HCT116 (cell line): ENCODE measurements at regions not wholly inside any gene's neighbourhood (a gene's known extent, or its start where the extent isn't known, plus 50 kb on each side); places are given as distances from the start of the nearest gene placed in this dataset.

Source experiments
- ATAC-seq: fragments of 200-7000 bp; cut with Tn5 transposase; 2 replicates; pipeline ENCODE4 v1.9.1; 2020; ENCODE audit warnings: mild to moderate bottlenecking, moderate library complexity
- BruUV-seq: library from RNA; stranded (reverse); fragments of 400-500 nt; replicated peaks from 2 replicates; lab custom pipeline; 2021; lab: Mats Ljungman, UMichigan
- CTCF ChIA-PET: fragments of 300-600 bp; sonication (Branson Sonifier 250); formaldehyde crosslinking; loops from one replicate; lab custom pipeline; 2021; ENCODE audit warnings: antibody characterized with exemption; lab: Charles Lee
- POLR2A ChIA-PET: fragments of 300-600, 350-600 bp; sonication (Branson Sonifier 250); formaldehyde crosslinking; loops from one replicate; lab custom pipeline; 2021; ENCODE audit warnings: antibody characterized with exemption; lab: Charles Lee
- RAD21 ChIA-PET, 2 experiments: fragments of 300-600 bp; sonication (Branson Sonifier 250); formaldehyde crosslinking; loops; one replicate each; lab custom pipeline; 2023; ENCODE audit warnings: low total read pairs in 2 of 2; ENCODE audit not compliant: uncharacterized antibody in 2 of 2, unreplicated experiment in 2 of 2, low non-redundant PET in 1 of 2; lab: Charles Lee
- DNase-seq: peaks from one replicate; pipeline ENCODE4 v3.0.0-alpha.2; 2010; ENCODE audit warnings: low read depth, low spot score
- H2AFZ ChIP-seq: fragments of 200-600 bp; shearing (Covaris generic), sonication (generic); 2 replicates; pipeline ENCODE4 v1.6.1; 2017; ENCODE audit warnings: low read depth, mixed run types, mixed read lengths, antibody characterized with exemption, low read length; ENCODE audit not compliant: poor library complexity, severe bottlenecking
- H3K27ac ChIP-seq: 2 replicates; pipeline ENCODE4 v1.5.1; 2012; ENCODE audit warnings: low read depth, low read length
- H3K27me3 ChIP-seq: fragments of 200-600 bp; sonication (generic); 2 replicates; pipeline ENCODE4 v1.6.1; 2016; ENCODE audit warnings: mixed run types, low read length, mixed read lengths; ENCODE audit not compliant: insufficient read depth
- H3K36me3 ChIP-seq, 2 experiments: fragments of 200-500 bp in 1 of 2; fragments of 200-600 bp in 1 of 2; sonication (Bioruptor generic) in 1 of 2; sonication (generic) in 1 of 2; 2 replicates each; pipeline versions ENCODE4 v1.5.1 to v1.6.1; 2014 to 2016; ENCODE audit warnings: low read length in 2 of 2, inconsistent platforms in 1 of 2, mixed read lengths in 1 of 2, mixed run types in 1 of 2; ENCODE audit not compliant: insufficient read depth in 2 of 2, control insufficient read depth in 1 of 2
- H3K4me1 ChIP-seq, 2 experiments: fragments of 200-600 bp in 1 of 2; sonication (generic) in 1 of 2; 2 replicates each; pipeline versions ENCODE4 v1.5.1 to v1.6.1; 2012 to 2017; ENCODE audit warnings: low read length in 2 of 2, inconsistent platforms in 1 of 2, mild to moderate bottlenecking in 1 of 2, mixed read lengths in 1 of 2, mixed run types in 1 of 2, moderate library complexity in 1 of 2; ENCODE audit not compliant: insufficient read depth in 2 of 2, control insufficient read depth in 1 of 2
- H3K4me2 ChIP-seq: fragments of 200-600 bp; sonication (generic); 2 replicates; pipeline ENCODE4 v1.6.1; 2017; ENCODE audit warnings: mixed run types, low read length, mixed read lengths
- H3K4me3 ChIP-seq, 2 experiments: fragments of 200-600 bp in 1 of 2; sonication (generic) in 1 of 2; replicated peaks in 1 of 2; 2 replicates each; pipeline ENCODE4 v1.5.1; 2011 to 2016; ENCODE audit warnings: low read length in 2 of 2, control low read depth in 1 of 2, low read depth in 1 of 2, mild to moderate bottlenecking in 1 of 2, mixed read lengths in 1 of 2, mixed run types in 1 of 2
- H3K79me2 ChIP-seq: fragments of 200-600 bp; sonication (generic); 2 replicates; pipeline ENCODE4 v1.6.1; 2017; ENCODE audit warnings: mild to moderate bottlenecking, mixed run types, low read length, moderate library complexity, mixed read lengths; ENCODE audit not compliant: insufficient read depth
- H3K9ac ChIP-seq: fragments of 200-600 bp; sonication (generic); 2 replicates; pipeline ENCODE4 v1.6.1; 2016; ENCODE audit warnings: low read length, mixed read lengths
- H3K9me2 ChIP-seq: fragments of 200-600 bp; sonication (generic), shearing (Covaris generic); 2 replicates; pipeline ENCODE4 v1.6.1; 2017; ENCODE audit warnings: mixed run types, mild to moderate bottlenecking, moderate library complexity; ENCODE audit not compliant: insufficient read depth
- H3K9me3 ChIP-seq, 2 experiments: fragments of 200-500 bp in 1 of 2; fragments of 200-600 bp in 1 of 2; sonication (Bioruptor generic) in 1 of 2; sonication (generic) in 1 of 2; 2 replicates each; pipeline ENCODE4 v1.6.1; 2014 to 2017; ENCODE audit warnings: low read length in 2 of 2, mixed read lengths in 2 of 2, inconsistent platforms in 1 of 2, low read depth in 1 of 2, mild to moderate bottlenecking in 1 of 2, mixed run types in 1 of 2, moderate library complexity in 1 of 2; ENCODE audit not compliant: control insufficient read depth in 1 of 2, insufficient read depth in 1 of 2
- H4K20me1 ChIP-seq: fragments of 200-600 bp; sonication (generic), shearing (Covaris generic); 2 replicates; pipeline ENCODE4 v1.6.1; 2017; ENCODE audit warnings: mixed run types, mild to moderate bottlenecking, moderate library complexity; ENCODE audit not compliant: insufficient read depth
- CBX3 ChIP-seq: IDR thresholded peaks from 2 replicates; pipeline ENCODE4 v1.6.1; 2012; ENCODE audit warnings: low read depth
- EZH2phosphoT487 ChIP-seq: fragments of 200-600 bp; IDR thresholded peaks from 2 replicates; pipeline ENCODE4 v1.6.1; 2018; ENCODE audit warnings: antibody characterized with exemption, borderline replicate concordance
- SIN3A ChIP-seq: IDR thresholded peaks from 2 replicates; pipeline ENCODE4 v1.6.1; 2012; ENCODE audit warnings: low read depth
- TCF7L2 ChIP-seq: IDR thresholded peaks from 2 replicates; pipeline ENCODE4 v1.7.0; 2011; ENCODE audit warnings: borderline replicate concordance, inconsistent platforms; ENCODE audit not compliant: insufficient read depth, insufficient read length; ENCODE audit errors: extremely low read depth
- YY1 ChIP-seq: IDR thresholded peaks from 2 replicates; pipeline ENCODE4 v1.6.1; 2011; ENCODE audit warnings: low read length, low read depth, moderate library complexity, mild to moderate bottlenecking; ENCODE audit not compliant: insufficient replicate concordance; ENCODE audit errors: extremely low read depth
- intact Hi-C: fragments of 100-400 bp; cut with micrococcal nuclease; formaldehyde crosslinking; loops from 2 replicates; pipeline ENCODE4 v1.10.0; 2022
- TF ChIP-seq, protein P1 (sequence below): IDR thresholded peaks from 2 replicates; pipeline ENCODE4 v1.6.1; 2012
- TF ChIP-seq, protein P2 (sequence below): IDR thresholded peaks from 2 replicates; pipeline ENCODE4 v1.6.1; 2011; ENCODE audit warnings: mild to moderate bottlenecking, low read length, moderate library complexity; ENCODE audit not compliant: insufficient replicate concordance; ENCODE audit errors: extremely low read depth
- TF ChIP-seq, protein P3 (sequence below), 3 experiments: fragments of 200-600 bp in 1 of 3; sonication (generic) in 1 of 3; IDR thresholded peaks in 2 of 3; conservative IDR thresholded peaks in 1 of 3; 2 replicates each; pipeline ENCODE4 v1.5.1; 2012 to 2017; ENCODE audit warnings: low read depth in 2 of 3, low read length in 2 of 3, antibody characterized with exemption in 1 of 3, borderline replicate concordance in 1 of 3, control low read depth in 1 of 3, mild to moderate bottlenecking in 1 of 3, mixed read lengths in 1 of 3, mixed run types in 1 of 3, moderate library complexity in 1 of 3; ENCODE audit not compliant: insufficient read depth in 1 of 3

DNA sequence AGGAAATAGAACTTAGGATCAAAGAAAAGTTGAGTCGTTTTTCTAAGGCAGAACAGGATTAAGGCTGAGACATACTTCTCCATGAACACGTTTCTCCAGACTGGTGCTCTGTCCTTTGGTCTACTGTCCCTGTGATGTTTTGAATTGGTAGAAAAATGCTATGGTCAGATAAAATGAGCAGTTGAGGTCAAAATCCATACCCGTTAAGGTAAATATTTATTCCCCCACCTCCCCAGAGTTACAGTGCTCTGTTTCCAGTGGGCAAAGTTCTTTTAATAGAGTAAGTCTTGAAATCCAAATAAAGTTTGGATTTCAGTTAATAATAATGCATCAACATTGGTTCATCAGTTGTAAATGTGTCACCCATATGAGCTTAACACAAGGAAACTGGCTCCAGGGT, 74.5 kb downstream of the PTHLH start:
- TF ChIP-seq, protein P1, sequence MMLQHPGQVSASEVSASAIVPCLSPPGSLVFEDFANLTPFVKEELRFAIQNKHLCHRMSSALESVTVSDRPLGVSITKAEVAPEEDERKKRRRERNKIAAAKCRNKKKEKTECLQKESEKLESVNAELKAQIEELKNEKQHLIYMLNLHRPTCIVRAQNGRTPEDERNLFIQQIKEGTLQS, result no peak
- TF ChIP-seq, protein P2, sequence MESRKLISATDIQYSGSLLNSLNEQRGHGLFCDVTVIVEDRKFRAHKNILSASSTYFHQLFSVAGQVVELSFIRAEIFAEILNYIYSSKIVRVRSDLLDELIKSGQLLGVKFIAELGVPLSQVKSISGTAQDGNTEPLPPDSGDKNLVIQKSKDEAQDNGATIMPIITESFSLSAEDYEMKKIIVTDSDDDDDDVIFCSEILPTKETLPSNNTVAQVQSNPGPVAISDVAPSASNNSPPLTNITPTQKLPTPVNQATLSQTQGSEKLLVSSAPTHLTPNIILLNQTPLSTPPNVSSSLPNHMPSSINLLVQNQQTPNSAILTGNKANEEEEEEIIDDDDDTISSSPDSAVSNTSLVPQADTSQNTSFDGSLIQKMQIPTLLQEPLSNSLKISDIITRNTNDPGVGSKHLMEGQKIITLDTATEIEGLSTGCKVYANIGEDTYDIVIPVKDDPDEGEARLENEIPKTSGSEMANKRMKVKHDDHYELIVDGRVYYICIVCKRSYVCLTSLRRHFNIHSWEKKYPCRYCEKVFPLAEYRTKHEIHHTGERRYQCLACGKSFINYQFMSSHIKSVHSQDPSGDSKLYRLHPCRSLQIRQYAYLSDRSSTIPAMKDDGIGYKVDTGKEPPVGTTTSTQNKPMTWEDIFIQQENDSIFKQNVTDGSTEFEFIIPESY, result no peak
- TF ChIP-seq CBX3, result no peak
- TF ChIP-seq, protein P3, sequence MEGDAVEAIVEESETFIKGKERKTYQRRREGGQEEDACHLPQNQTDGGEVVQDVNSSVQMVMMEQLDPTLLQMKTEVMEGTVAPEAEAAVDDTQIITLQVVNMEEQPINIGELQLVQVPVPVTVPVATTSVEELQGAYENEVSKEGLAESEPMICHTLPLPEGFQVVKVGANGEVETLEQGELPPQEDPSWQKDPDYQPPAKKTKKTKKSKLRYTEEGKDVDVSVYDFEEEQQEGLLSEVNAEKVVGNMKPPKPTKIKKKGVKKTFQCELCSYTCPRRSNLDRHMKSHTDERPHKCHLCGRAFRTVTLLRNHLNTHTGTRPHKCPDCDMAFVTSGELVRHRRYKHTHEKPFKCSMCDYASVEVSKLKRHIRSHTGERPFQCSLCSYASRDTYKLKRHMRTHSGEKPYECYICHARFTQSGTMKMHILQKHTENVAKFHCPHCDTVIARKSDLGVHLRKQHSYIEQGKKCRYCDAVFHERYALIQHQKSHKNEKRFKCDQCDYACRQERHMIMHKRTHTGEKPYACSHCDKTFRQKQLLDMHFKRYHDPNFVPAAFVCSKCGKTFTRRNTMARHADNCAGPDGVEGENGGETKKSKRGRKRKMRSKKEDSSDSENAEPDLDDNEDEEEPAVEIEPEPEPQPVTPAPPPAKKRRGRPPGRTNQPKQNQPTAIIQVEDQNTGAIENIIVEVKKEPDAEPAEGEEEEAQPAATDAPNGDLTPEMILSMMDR (IDR thresholded peaks at IDR 0.05 in 2 of 3, conservative IDR thresholded peaks at IDR 0.05 in 1 of 3; ENCODE audit: borderline replicate concordance in 1 of 3, insufficient read depth in 1 of 3, low read depth in 2 of 3, low read length in 2 of 3), result no peak
- no peak for TF ChIP-seq SIN3A
- no peak for TF ChIP-seq TCF7L2
- TF ChIP-seq YY1, result no peak
- TF ChIP-seq EZH2phosphoT487, result no peak
- H3K4me3 ChIP-seq, result no peak overlapping the region
- no peaks in the 10 kb centered on the region for H3K9me2 ChIP-seq
- no peaks in the 10 kb centered on the region for H3K36me3 ChIP-seq
- ChIA-PET CTCF (no interaction called here), POLR2A (no interaction called here), RAD21 (no interaction called here)
- no TSS peak for BruUV-seq
- DNase-seq (no peak), ATAC-seq (no peak)
- H3K79me2 ChIP-seq, result no peaks in the 10 kb centered on the region
- H4K20me1 ChIP-seq, result no peaks in the 10 kb centered on the region
- intact Hi-C loops, result no loop called here
- no peak overlapping the region for H2AFZ ChIP-seq
- no peak overlapping the region for H3K9ac ChIP-seq
- H3K27me3 ChIP-seq, result no peaks in the 10 kb centered on the region
- no peak overlapping the region for H3K27ac ChIP-seq
- H3K4me1 ChIP-seq, result no peaks in the 10 kb centered on the region
- H3K4me2 ChIP-seq, result no peak overlapping the region
- no peaks in the 10 kb centered on the region for H3K9me3 ChIP-seq
